ENCODE measurements at regions not wholly inside any gene's neighbourhood (a gene's known extent, or its start where the extent isn't known, plus 50 kb on each side); places are given as distances from the start of the nearest gene placed in this dataset.
"Not testable (repeated sequence)": the region's sequence is repeated elsewhere in the genome, so short reads cannot be mapped to it uniquely, and the experiment has no call there.

GRCh38 chr1:224028802-224029201 lies 85.1 kb upstream of the FBXO28 start:
- DNase-seq = not testable (repeated sequence)

- not testable (repeated sequence) for DNase-seq
These were observed 90.8 kb upstream of the FBXO28 start for GRCh38 chr1:224023122-224023521.

GRCh38 chr1:224022249-224022970 lies 91.5 kb upstream of the FBXO28 start:
- DNase-seq = not testable (repeated sequence)

- not testable (repeated sequence) for DNase-seq
These were observed 94.0 kb upstream of the FBXO28 start for GRCh38 chr1:224019866-224020265.

GRCh38 chr1:224015782-224016181 lies 98.1 kb upstream of the FBXO28 start:
- DNase-seq = not testable (repeated sequence)

GRCh38 chr1:224014330-224014649 lies 99.6 kb upstream of the FBXO28 start:
- no peak for DNase-seq

- DNase-seq = not testable (repeated sequence)
These were observed 100.1 kb upstream of the FBXO28 start for GRCh38 chr1:224013626-224014329.

GRCh38 chr1:224012807-224013434 lies 101.0 kb upstream of the FBXO28 start:
- DNase-seq = not testable (repeated sequence)

GRCh38 chr1:224012162-224012561 lies 101.7 kb upstream of the FBXO28 start:
- not testable (repeated sequence) for DNase-seq

GRCh38 chr1:224011751-224012150 lies 102.2 kb upstream of the FBXO28 start:
- DNase-seq = not testable (repeated sequence)

GRCh38 chr1:224011153-224011552 lies 102.8 kb upstream of the FBXO28 start:
- not testable (repeated sequence) for DNase-seq

- not testable (repeated sequence) for DNase-seq
These were observed 107.9 kb upstream of the FBXO28 start for GRCh38 chr1:224005973-224006372.

GRCh38 chr1:224004552-224005315 lies 109.2 kb upstream of the FBXO28 start:
- DNase-seq = peak; percentile 50

GRCh38 chr1:224003896-224004295 lies 110.0 kb upstream of the FBXO28 start:
- DNase-seq = not testable (repeated sequence)

- DNase-seq = not testable (repeated sequence)
These were observed 112.2 kb upstream of the FBXO28 start for GRCh38 chr1:224001757-224002156.

- DNase-seq = not testable (repeated sequence)
These were observed 114.2 kb upstream of the FBXO28 start for GRCh38 chr1:223999761-224000160.

- DNase-seq = not testable (repeated sequence)
These were observed 115.0 kb upstream of the FBXO28 start for GRCh38 chr1:223998676-223999455.

GRCh38 chr1:223996376-223996775 lies 117.5 kb upstream of the FBXO28 start:
- DNase-seq = not testable (repeated sequence)

- peak; percentile 100 for DNase-seq
These were observed 121.3 kb upstream of the FBXO28 start for GRCh38 chr1:223992456-223993246.

- DNase-seq = not testable (repeated sequence)
These were observed 122.5 kb upstream of the FBXO28 start for GRCh38 chr1:223991297-223991857.

- DNase-seq = not testable (repeated sequence)
These were observed 116.2 kb upstream of the TP53BP2 start for GRCh38 chr1:223961985-223962384.
